Glutamatergic neuron (in vitro differentiated cells): ENCODE measurements at regions not wholly inside any gene's neighbourhood (a gene's known extent, or its start where the extent isn't known, plus 50 kb on each side); places are given as distances from the start of the nearest gene placed in this dataset.

ENCODE experiments used
- DNase-seq: peaks from one replicate; pipeline ENCODE4 v3.0.0; 2022
- H3K27ac Mint-ChIP-seq: one replicate; pipeline ENCODE4 v1.8.0; 2020; ENCODE audit warnings: mild to moderate bottlenecking, mixed read lengths, inconsistent platforms; ENCODE audit not compliant: unreplicated experiment
- H3K27me3 Mint-ChIP-seq: one replicate; pipeline ENCODE4 v1.8.0; 2020; ENCODE audit warnings: mild to moderate bottlenecking, moderate library complexity, mixed read lengths, inconsistent platforms; ENCODE audit not compliant: unreplicated experiment
- H3K36me3 Mint-ChIP-seq: one replicate; pipeline ENCODE4 v1.8.0; 2020; ENCODE audit warnings: mild to moderate bottlenecking, mixed read lengths, inconsistent platforms; ENCODE audit not compliant: unreplicated experiment
- H3K4me1 Mint-ChIP-seq: one replicate; pipeline ENCODE4 v1.8.0; 2020; ENCODE audit warnings: mild to moderate bottlenecking, low read depth, mixed read lengths, inconsistent platforms; ENCODE audit not compliant: unreplicated experiment
- H3K4me3 Mint-ChIP-seq: one replicate; pipeline ENCODE4 v1.8.0; 2020; ENCODE audit warnings: mild to moderate bottlenecking, mixed read lengths, inconsistent platforms; ENCODE audit not compliant: unreplicated experiment
- H3K9me3 Mint-ChIP-seq: one replicate; pipeline ENCODE4 v1.8.0; 2020; ENCODE audit warnings: mild to moderate bottlenecking, moderate library complexity, mixed read lengths, inconsistent platforms; ENCODE audit not compliant: unreplicated experiment
- TF ChIP-seq, protein P1 (sequence below): fragments of 200-600 bp; sonication (generic); IDR thresholded peaks from one replicate; pipeline ENCODE4 v1.5.0; 2021; ENCODE audit not compliant: partially characterized antibody, unreplicated experiment

DNA sequence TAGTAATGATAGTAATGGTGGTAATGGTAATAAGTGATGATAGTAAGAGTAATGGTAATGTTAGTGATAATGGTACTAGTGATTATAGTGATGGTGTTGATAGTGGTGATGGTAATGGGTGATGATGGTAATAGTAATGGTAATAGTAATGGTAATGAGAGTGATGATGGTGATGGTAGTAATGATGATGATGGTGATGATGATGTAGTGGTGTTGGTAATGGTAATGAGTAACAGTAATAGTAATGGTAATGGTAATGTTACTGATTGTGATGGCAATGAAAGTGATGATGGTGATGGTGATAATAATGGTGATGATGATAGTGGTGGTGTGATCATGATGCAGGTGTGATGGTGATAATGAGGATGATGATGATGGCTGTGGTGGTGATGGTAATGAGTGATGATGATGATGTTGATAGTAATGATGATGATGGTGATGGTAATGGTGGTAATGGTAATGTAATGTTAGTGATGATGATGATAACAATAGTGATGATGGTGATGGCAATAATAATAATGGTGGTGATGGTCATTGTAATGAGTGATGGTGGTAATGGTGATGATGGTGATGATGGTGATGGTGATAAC, 235.0 kb downstream of the MATN1 start:
- TF ChIP-seq, protein P1, sequence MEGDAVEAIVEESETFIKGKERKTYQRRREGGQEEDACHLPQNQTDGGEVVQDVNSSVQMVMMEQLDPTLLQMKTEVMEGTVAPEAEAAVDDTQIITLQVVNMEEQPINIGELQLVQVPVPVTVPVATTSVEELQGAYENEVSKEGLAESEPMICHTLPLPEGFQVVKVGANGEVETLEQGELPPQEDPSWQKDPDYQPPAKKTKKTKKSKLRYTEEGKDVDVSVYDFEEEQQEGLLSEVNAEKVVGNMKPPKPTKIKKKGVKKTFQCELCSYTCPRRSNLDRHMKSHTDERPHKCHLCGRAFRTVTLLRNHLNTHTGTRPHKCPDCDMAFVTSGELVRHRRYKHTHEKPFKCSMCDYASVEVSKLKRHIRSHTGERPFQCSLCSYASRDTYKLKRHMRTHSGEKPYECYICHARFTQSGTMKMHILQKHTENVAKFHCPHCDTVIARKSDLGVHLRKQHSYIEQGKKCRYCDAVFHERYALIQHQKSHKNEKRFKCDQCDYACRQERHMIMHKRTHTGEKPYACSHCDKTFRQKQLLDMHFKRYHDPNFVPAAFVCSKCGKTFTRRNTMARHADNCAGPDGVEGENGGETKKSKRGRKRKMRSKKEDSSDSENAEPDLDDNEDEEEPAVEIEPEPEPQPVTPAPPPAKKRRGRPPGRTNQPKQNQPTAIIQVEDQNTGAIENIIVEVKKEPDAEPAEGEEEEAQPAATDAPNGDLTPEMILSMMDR, result no peak
- Mint-ChIP-seq H3K27ac (no peak overlapping the region), H3K4me1 (no peaks in the 10 kb centered on the region), H3K36me3 (peaks cover 10% of the 10 kb centered on the region), H3K27me3 (peaks cover 4% of the 10 kb centered on the region), H3K9me3 (peaks cover 8% of the 10 kb centered on the region), H3K4me3 (no peak overlapping the region)
- no peak for DNase-seq

DNA sequence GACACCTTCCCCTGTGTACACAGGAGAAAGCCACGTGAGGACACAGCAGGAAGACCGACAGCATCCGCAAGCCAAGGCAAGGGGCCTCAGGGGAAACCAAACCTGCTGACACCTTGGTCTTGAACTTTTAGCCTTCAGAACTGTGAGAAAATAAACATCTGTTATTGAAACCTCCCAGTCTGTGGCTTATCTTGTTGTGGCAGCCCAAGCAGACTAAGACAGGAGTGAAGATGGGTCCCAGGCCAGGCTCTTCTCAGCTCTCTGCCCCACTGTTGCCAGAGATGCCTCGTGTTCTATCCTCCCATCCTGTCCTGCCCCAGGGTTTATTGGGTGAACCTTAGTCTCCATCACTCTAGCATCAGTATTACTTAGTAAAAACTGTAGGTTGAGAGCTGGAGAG, 236.3 kb downstream of the MATN1 start:
- DNase-seq, result no peak
- Mint-ChIP-seq H3K27ac (no peak overlapping the region), H3K36me3 (peaks cover 11% of the 10 kb centered on the region), H3K4me3 (no peak overlapping the region), H3K27me3 (peaks cover 4% of the 10 kb centered on the region), H3K9me3 (peaks cover 7% of the 10 kb centered on the region), H3K4me1 (no peaks in the 10 kb centered on the region)
- TF ChIP-seq, protein P1, result no peak

DNA sequence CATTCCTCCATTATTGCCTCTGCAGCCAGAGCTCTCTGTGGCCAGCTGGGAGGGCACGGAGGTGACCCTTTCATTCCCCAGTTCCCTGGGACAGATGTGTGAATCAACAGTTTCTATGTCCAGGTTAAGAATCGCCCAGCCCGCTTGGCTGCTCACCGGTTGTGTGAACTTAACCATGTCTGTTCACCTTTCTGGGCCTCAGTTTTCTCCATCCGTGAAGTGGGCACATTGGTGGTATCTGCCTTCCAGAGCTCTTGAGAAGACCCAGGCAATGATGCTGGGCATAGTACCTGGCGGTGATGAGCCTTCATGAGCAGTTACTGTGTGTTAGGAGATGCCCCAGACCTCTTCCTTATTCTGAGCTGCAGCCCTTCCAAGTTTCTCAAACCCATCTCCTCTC, 238.3 kb downstream of the MATN1 start:
- Mint-ChIP-seq H3K4me3 (no peak overlapping the region), H3K36me3 (peaks cover 20% of the 10 kb centered on the region), H3K27ac (no peak overlapping the region), H3K27me3 (peaks cover 10% of the 10 kb centered on the region), H3K9me3 (peaks cover 11% of the 10 kb centered on the region), H3K4me1 (no peaks in the 10 kb centered on the region)
- TF ChIP-seq, protein P1, result no peak
- no peak for DNase-seq

DNA sequence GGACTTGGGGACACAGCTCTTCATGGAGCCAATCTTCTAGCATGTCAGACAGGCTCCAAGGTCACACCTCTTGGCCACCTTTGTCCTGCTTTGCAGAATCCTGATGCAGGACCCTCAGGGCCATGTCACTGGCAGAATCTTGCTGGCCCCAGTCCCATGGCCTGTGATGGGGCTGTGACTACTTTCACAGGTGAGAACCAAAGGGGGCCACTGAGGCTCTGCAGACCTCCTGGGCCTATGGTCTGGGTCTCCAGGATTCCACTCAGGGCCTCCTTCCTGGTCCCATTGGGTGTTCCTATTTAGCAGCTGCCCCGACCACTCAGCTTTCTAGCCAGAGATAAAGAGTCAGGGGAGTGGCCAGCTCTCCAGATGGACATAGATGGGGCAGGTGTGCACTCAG, 238.7 kb downstream of the MATN1 start:
- peaks cover 16% of the 10 kb centered on the region for H3K36me3 Mint-ChIP-seq
- peaks cover 8% of the 10 kb centered on the region for H3K9me3 Mint-ChIP-seq
- no peak for DNase-seq
- TF ChIP-seq, protein P1, result no peak
- H3K4me3 Mint-ChIP-seq, result no peak overlapping the region
- H3K27ac Mint-ChIP-seq, result no peak overlapping the region
- peaks cover 7% of the 10 kb centered on the region for H3K27me3 Mint-ChIP-seq
- H3K4me1 Mint-ChIP-seq, result no peaks in the 10 kb centered on the region

DNA sequence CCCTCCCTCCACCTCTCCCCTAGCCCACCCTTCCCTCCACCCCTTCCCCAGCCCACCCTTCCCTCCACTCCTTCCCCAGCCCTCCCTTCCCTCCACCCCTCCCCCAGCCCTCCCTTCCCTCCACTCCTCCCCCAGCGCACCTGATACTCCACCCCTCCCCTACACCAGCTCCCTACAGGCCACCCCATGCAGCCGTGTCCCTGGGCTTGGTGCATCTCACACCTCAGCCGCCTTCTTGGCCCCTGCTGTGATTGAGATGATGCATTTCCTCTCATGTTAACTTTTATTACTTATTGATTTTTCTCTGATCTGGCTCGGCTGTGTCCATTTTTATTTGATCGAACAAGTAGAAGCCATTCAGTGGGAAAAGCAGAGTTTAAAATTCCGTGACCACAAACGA, 243.8 kb downstream of the MATN1 start:
- Mint-ChIP-seq H3K4me1 (no peaks in the 10 kb centered on the region), H3K36me3 (peaks cover 12% of the 10 kb centered on the region), H3K27me3 (peaks cover 7% of the 10 kb centered on the region), H3K27ac (no peak overlapping the region), H3K9me3 (peaks cover 13% of the 10 kb centered on the region), H3K4me3 (no peak overlapping the region)
- TF ChIP-seq, protein P1, result no peak
- no peak for DNase-seq
